A673 (cell line): ENCODE measurements at regions not wholly inside any gene's neighbourhood (a gene's known extent, or its start where the extent isn't known, plus 50 kb on each side); places are given as distances from the start of the nearest gene placed in this dataset.

Experiments
- EZH2 ChIP-seq: fragments of 200-600 bp; sonication (generic); IDR thresholded peaks from 2 replicates; pipeline ENCODE4 v1.6.1; 2017; ENCODE audit warnings: borderline replicate concordance, low read depth, mild to moderate bottlenecking, mixed read lengths, antibody characterized with exemption, low read length; ENCODE audit not compliant: poor library complexity, severe bottlenecking
- TF ChIP-seq, protein P1 (sequence below): fragments of 300-800, 200-600 bp; sonication (generic); conservative IDR thresholded peaks from 2 replicates; pipeline ENCODE4 v1.5.1; 2017; ENCODE audit warnings: low read depth, mild to moderate bottlenecking, antibody characterized with exemption, low read length, moderate library complexity, mixed read lengths

- no peak for TF ChIP-seq EZH2
- TF ChIP-seq, protein P1, sequence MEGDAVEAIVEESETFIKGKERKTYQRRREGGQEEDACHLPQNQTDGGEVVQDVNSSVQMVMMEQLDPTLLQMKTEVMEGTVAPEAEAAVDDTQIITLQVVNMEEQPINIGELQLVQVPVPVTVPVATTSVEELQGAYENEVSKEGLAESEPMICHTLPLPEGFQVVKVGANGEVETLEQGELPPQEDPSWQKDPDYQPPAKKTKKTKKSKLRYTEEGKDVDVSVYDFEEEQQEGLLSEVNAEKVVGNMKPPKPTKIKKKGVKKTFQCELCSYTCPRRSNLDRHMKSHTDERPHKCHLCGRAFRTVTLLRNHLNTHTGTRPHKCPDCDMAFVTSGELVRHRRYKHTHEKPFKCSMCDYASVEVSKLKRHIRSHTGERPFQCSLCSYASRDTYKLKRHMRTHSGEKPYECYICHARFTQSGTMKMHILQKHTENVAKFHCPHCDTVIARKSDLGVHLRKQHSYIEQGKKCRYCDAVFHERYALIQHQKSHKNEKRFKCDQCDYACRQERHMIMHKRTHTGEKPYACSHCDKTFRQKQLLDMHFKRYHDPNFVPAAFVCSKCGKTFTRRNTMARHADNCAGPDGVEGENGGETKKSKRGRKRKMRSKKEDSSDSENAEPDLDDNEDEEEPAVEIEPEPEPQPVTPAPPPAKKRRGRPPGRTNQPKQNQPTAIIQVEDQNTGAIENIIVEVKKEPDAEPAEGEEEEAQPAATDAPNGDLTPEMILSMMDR: no peak
These were observed 276.1 kb downstream of the NEBL start for GRCh38 chr10:20620981-20621380.
